HEK293 (cell line): ENCODE measurements at regions not wholly inside any gene's neighbourhood (a gene's known extent, or its start where the extent isn't known, plus 50 kb on each side); places are given as distances from the start of the nearest gene placed in this dataset.

ENCODE experiments used
- CTCF ChIA-PET: fragments of 350-600 bp; formaldehyde crosslinking; extraction: SDS; loops from one replicate; lab custom pipeline; 2021; ENCODE audit warnings: antibody characterized with exemption; lab: Yijun Ruan, JAX
- POLR2A ChIA-PET: fragments of 300-600 bp; formaldehyde crosslinking; extraction: SDS; loops from one replicate; lab custom pipeline; 2020; ENCODE audit warnings: antibody characterized with exemption, inconsistent platforms; lab: Yijun Ruan, JAX
- H3K27ac ChIP-seq: fragments of 200-500 bp; sonication (Bioruptor generic); 2 replicates; pipeline ENCODE4 v1.5.1; 2014; ENCODE audit warnings: low read depth, low read length, control low read depth, inconsistent platforms; ENCODE audit errors: extremely low read depth
- H3K36me3 ChIP-seq, 2 experiments: fragments of 200-500 bp in 1 of 2; sonication (Bioruptor generic) in 1 of 2; 1 replicate in 1 of 2; 2 replicates in 1 of 2; pipeline ENCODE4 v1.5.1; 2014 to 2017; ENCODE audit warnings: inconsistent platforms in 2 of 2, low read length in 2 of 2; ENCODE audit not compliant: control insufficient read depth in 2 of 2, insufficient read depth in 1 of 2
- H3K4me1 ChIP-seq: fragments of 200-500 bp; sonication (Bioruptor generic); 2 replicates; pipeline ENCODE4 v1.5.1; 2014; ENCODE audit warnings: mild to moderate bottlenecking, low read length, inconsistent platforms; ENCODE audit not compliant: control insufficient read depth, insufficient read depth
- H3K4me3 ChIP-seq: 2 replicates; pipeline ENCODE4 v1.5.1; 2011; ENCODE audit warnings: low read depth, mild to moderate bottlenecking, control low read depth, low read length, moderate library complexity
- H3K9me3 ChIP-seq: fragments of 200-500 bp; sonication (Bioruptor generic); 2 replicates; pipeline ENCODE4 v1.5.1; 2014; ENCODE audit warnings: low read depth, low read length, inconsistent platforms; ENCODE audit not compliant: control insufficient read depth, insufficient read depth
- BCL11B ChIP-seq: fragments of 450-650 bp; formaldehyde crosslinking; IDR thresholded peaks from 2 replicates; pipeline ENCODE4 v1.5.1; 2016; ENCODE audit warnings: low read depth, missing biosample characterization, missing genetic modification characterization
- KLF9 ChIP-seq: fragments of 450-650 bp; formaldehyde crosslinking; IDR thresholded peaks from 2 replicates; pipeline ENCODE4 v1.5.1; 2016; ENCODE audit warnings: missing biosample characterization, missing genetic modification characterization, low read depth
- REPIN1 ChIP-seq: fragments of 450-650 bp; formaldehyde crosslinking; IDR thresholded peaks from 2 replicates; pipeline ENCODE4 v1.5.1; 2017; ENCODE audit warnings: missing biosample characterization, missing genetic modification characterization, low read depth
- SALL2 ChIP-seq: fragments of 450-650 bp; formaldehyde crosslinking; IDR thresholded peaks from 2 replicates; pipeline ENCODE4 v1.5.0; 2017; ENCODE audit warnings: missing biosample characterization, mild to moderate bottlenecking, missing genetic modification characterization, borderline replicate concordance
- SCRT2 ChIP-seq: fragments of 450-650 bp; formaldehyde crosslinking; IDR thresholded peaks from 2 replicates; pipeline ENCODE4 v1.5.1; 2016; ENCODE audit warnings: missing biosample characterization, missing genetic modification characterization
- ZBTB7A ChIP-seq: fragments of 450-650 bp; formaldehyde crosslinking; IDR thresholded peaks from 2 replicates; pipeline ENCODE4 v1.5.1; 2016; ENCODE audit warnings: low read depth, missing biosample characterization, missing genetic modification characterization
- ZNF2 ChIP-seq: fragments of 450-650 bp; formaldehyde crosslinking; IDR thresholded peaks from 2 replicates; pipeline ENCODE4 v1.5.1; 2016; ENCODE audit warnings: missing biosample characterization, missing genetic modification characterization
- ZNF221 ChIP-seq: fragments of 450-650 bp; formaldehyde crosslinking; IDR thresholded peaks from 2 replicates; pipeline ENCODE4 v1.5.1; 2017; ENCODE audit warnings: missing biosample characterization, missing genetic modification characterization, borderline replicate concordance
- ZNF48 ChIP-seq: fragments of 450-650 bp; formaldehyde crosslinking; IDR thresholded peaks from 2 replicates; pipeline ENCODE4 v1.5.1; 2016; ENCODE audit warnings: missing biosample characterization, missing genetic modification characterization
- ZNF561 ChIP-seq: fragments of 450-650 bp; IDR thresholded peaks from 2 replicates; pipeline ENCODE4 v1.5.1; 2018; ENCODE audit warnings: missing biosample characterization, missing genetic modification characterization, borderline replicate concordance
- ZNF626 ChIP-seq: fragments of 450-650 bp; sonication (Bioruptor Pico); formaldehyde crosslinking; IDR thresholded peaks from 2 replicates; pipeline ENCODE4 v1.5.1; 2018; ENCODE audit warnings: missing biosample characterization, missing genetic modification characterization, inconsistent platforms
- ZNF747 ChIP-seq: fragments of 450-650 bp; formaldehyde crosslinking; IDR thresholded peaks from 2 replicates; pipeline ENCODE4 v1.5.1; 2016; ENCODE audit warnings: missing biosample characterization, missing genetic modification characterization
- ZNF777 ChIP-seq: fragments of 450-650 bp; formaldehyde crosslinking; IDR thresholded peaks from 2 replicates; pipeline ENCODE4 v1.5.1; 2017; ENCODE audit warnings: missing biosample characterization, missing genetic modification characterization, borderline replicate concordance
- ZNF830 ChIP-seq: fragments of 450-650 bp; IDR thresholded peaks from 2 replicates; pipeline ENCODE4 v1.5.0; 2018; ENCODE audit warnings: missing biosample characterization, missing genetic modification characterization, low read depth, mild to moderate bottlenecking, moderate library complexity
- ZNF837 ChIP-seq: fragments of 450-650 bp; formaldehyde crosslinking; IDR thresholded peaks from 2 replicates; pipeline ENCODE4 v1.5.1; 2016; ENCODE audit warnings: missing biosample characterization, missing genetic modification characterization
- TF ChIP-seq, protein P1 (sequence below): fragments of 450-650 bp; formaldehyde crosslinking; optimal IDR thresholded peaks from 2 replicates; pipeline ENCODE3; 2016; ENCODE audit warnings: missing biosample characterization, mild to moderate bottlenecking, missing genetic modification characterization
- TF ChIP-seq, protein P2 (sequence below): fragments of 450-650 bp; formaldehyde crosslinking; IDR thresholded peaks from 2 replicates; pipeline ENCODE4 v1.5.1; 2016; ENCODE audit warnings: missing biosample characterization, missing genetic modification characterization, borderline replicate concordance
- TF ChIP-seq, protein P3 (sequence below): fragments of 450-650 bp; formaldehyde crosslinking; IDR thresholded peaks from 2 replicates; pipeline ENCODE4 v1.5.1; 2016; ENCODE audit warnings: missing biosample characterization, missing genetic modification characterization
- TF ChIP-seq, protein P4 (sequence below): fragments of 450-650 bp; formaldehyde crosslinking; IDR thresholded peaks from 2 replicates; pipeline ENCODE4 v1.5.1; 2016; ENCODE audit warnings: missing biosample characterization, missing genetic modification characterization

DNA sequence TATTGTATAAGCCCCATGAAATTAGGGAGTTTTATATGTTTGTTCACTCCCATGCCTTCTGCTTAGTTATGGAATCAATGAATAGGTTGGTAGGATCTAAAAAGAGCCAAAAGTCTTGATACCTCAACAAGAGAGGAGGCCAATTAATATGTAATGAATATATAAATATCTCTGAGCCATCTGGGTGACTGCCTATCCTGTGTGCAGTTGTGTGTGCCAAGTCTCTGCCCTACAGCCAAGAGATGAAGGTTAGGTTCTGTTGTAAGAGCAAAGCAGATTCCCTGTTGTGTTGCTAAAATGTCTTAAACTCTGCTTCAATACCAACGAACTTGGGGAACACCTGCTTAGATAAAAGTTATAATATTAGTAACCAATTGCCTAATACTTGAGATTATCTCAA, 61.8 kb upstream of the GORAB start:
- ChIA-PET CTCF (no interaction called here), POLR2A (no interaction called here)
- TF ChIP-seq, protein P1, sequence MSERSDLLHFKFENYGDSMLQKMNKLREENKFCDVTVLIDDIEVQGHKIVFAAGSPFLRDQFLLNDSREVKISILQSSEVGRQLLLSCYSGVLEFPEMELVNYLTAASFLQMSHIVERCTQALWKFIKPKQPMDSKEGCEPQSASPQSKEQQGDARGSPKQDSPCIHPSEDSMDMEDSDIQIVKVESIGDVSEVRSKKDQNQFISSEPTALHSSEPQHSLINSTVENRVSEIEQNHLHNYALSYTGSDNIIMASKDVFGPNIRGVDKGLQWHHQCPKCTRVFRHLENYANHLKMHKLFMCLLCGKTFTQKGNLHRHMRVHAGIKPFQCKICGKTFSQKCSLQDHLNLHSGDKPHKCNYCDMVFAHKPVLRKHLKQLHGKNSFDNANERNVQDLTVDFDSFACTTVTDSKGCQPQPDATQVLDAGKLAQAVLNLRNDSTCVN (tag by site-specific recombination) = no peak
- TF ChIP-seq ZNF777 (tag by site-specific recombination) (no peak), ZNF830 (tag by site-specific recombination) (no peak), REPIN1 (tag by site-specific recombination) (no peak), ZNF221 (no peak), ZNF747 (no peak), SCRT2 (tag by site-specific recombination) (no peak), ZNF837 (tag by site-specific recombination) (no peak), ZNF48 (tag by site-specific recombination) (no peak), BCL11B (tag by site-specific recombination) (no peak), ZBTB7A (tag by site-specific recombination) (no peak), ZNF2 (tag by site-specific recombination) (no peak)
- TF ChIP-seq, protein P2, sequence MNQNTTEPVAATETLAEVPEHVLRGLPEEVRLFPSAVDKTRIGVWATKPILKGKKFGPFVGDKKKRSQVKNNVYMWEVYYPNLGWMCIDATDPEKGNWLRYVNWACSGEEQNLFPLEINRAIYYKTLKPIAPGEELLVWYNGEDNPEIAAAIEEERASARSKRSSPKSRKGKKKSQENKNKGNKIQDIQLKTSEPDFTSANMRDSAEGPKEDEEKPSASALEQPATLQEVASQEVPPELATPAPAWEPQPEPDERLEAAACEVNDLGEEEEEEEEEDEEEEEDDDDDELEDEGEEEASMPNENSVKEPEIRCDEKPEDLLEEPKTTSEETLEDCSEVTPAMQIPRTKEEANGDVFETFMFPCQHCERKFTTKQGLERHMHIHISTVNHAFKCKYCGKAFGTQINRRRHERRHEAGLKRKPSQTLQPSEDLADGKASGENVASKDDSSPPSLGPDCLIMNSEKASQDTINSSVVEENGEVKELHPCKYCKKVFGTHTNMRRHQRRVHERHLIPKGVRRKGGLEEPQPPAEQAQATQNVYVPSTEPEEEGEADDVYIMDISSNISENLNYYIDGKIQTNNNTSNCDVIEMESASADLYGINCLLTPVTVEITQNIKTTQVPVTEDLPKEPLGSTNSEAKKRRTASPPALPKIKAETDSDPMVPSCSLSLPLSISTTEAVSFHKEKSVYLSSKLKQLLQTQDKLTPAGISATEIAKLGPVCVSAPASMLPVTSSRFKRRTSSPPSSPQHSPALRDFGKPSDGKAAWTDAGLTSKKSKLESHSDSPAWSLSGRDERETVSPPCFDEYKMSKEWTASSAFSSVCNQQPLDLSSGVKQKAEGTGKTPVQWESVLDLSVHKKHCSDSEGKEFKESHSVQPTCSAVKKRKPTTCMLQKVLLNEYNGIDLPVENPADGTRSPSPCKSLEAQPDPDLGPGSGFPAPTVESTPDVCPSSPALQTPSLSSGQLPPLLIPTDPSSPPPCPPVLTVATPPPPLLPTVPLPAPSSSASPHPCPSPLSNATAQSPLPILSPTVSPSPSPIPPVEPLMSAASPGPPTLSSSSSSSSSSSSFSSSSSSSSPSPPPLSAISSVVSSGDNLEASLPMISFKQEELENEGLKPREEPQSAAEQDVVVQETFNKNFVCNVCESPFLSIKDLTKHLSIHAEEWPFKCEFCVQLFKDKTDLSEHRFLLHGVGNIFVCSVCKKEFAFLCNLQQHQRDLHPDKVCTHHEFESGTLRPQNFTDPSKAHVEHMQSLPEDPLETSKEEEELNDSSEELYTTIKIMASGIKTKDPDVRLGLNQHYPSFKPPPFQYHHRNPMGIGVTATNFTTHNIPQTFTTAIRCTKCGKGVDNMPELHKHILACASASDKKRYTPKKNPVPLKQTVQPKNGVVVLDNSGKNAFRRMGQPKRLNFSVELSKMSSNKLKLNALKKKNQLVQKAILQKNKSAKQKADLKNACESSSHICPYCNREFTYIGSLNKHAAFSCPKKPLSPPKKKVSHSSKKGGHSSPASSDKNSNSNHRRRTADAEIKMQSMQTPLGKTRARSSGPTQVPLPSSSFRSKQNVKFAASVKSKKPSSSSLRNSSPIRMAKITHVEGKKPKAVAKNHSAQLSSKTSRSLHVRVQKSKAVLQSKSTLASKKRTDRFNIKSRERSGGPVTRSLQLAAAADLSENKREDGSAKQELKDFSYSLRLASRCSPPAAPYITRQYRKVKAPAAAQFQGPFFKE (tag by site-specific recombination) = no peak
- no peaks in the 10 kb centered on the region for H3K9me3 ChIP-seq
- no peak overlapping the region for H3K27ac ChIP-seq
- H3K4me1 ChIP-seq = no peaks in the 10 kb centered on the region
- no peaks in the 10 kb centered on the region for H3K36me3 ChIP-seq
- H3K4me3 ChIP-seq = no peak overlapping the region

DNA sequence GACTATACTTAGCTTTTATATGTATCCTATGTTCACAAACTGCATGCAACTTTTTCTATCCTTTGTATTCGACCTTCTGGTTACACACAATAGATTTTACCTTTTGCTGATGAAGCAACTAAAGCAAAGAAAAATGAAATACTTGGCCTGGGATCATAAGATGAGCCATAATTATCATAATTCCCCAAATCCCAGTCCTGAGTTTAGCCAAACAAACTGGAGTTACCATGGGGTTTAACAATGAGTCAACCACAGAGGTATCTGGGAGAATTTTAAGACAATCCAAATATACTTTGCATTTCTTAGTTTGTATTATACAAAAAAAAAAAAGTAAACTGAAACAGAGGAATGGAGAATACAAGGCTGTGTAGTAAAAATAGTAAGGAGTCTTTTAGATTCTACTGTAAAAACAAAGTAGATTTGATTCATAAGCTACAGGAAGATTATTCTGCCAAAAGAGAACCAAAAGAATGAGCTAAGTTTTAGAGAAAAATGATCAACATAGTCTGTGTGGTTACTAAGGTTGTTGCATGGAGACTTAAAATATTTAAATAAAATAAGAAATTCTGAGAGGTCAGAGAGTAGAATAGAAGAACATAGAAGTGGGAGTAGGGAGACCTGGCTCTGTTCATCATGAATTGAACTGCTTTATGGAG, 60.4 kb upstream of the GORAB start:
- CTCF ChIA-PET = interaction anchor here (0.6 kb wide), 1 partner anchor 920 kb away, joined by 3 read pairs; no protein-coding TSS in a partner anchor

DNA sequence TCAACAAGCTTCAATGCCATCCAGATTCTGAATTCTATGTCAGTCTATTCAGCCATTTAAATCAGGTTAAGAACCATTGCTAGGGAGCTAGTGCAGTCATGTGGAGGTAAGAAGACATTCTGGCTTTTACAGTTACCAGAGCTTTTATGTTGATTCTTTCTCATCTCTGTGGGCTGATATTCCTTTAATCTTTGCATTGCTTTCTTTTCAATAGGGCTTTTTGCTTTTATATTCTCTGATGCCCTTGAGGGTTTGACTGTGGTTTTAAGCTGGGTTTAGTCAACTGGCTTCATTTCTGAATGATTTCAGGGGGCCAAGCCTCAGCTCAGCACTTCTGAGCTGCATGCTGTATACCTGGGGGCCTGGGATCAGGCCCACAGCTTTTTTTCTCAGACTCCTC, 51.0 kb upstream of the GORAB start:
- Histone ChIP-seq H3K9me3 (no peaks in the 10 kb centered on the region), H3K4me3 (no peak overlapping the region), H3K4me1 (no peaks in the 10 kb centered on the region), H3K36me3 (no peaks in the 10 kb centered on the region), H3K27ac (no peak overlapping the region)
- ChIA-PET POLR2A (no interaction called here), CTCF (interaction anchor here (0.5 to 1.1 kb wide), 3 partner anchors 10 to 1051 kb away, joined by 3 to 7 read pairs (median 6); no protein-coding TSS in a partner anchor)
- TF ChIP-seq, protein P3, sequence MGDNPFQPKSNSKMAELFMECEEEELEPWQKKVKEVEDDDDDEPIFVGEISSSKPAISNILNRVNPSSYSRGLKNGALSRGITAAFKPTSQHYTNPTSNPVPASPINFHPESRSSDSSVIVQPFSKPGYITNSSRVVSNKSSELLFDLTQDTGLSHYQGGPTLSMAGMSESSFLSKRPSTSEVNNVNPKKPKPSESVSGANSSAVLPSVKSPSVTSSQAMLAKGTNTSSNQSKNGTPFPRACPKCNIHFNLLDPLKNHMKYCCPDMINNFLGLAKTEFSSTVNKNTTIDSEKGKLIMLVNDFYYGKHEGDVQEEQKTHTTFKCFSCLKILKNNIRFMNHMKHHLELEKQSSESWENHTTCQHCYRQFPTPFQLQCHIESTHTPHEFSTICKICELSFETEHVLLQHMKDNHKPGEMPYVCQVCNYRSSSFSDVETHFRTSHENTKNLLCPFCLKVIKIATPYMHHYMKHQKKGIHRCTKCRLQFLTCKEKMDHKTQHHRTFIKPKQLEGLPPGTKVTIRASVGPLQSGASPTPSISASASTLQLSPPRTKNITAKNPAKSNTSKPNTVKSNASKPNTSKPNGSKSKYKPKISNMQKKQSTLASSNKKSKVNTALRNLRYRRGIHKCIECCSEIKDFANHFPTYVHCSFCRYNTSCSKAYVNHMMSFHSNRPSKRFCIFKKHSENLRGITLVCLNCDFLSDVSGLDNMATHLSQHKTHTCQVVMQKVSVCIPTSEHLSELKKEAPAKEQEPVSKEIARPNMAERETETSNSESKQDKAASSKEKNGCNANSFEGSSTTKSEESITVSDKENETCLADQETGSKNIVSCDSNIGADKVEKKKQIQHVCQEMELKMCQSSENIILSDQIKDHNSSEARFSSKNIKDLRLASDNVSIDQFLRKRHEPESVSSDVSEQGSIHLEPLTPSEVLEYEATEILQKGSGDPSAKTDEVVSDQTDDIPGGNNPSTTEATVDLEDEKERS = no peak
- TF ChIP-seq ZNF561 (tag by site-specific recombination) = no peak
- no peak for TF ChIP-seq KLF9 (tag by site-specific recombination)
- TF ChIP-seq, protein P4, sequence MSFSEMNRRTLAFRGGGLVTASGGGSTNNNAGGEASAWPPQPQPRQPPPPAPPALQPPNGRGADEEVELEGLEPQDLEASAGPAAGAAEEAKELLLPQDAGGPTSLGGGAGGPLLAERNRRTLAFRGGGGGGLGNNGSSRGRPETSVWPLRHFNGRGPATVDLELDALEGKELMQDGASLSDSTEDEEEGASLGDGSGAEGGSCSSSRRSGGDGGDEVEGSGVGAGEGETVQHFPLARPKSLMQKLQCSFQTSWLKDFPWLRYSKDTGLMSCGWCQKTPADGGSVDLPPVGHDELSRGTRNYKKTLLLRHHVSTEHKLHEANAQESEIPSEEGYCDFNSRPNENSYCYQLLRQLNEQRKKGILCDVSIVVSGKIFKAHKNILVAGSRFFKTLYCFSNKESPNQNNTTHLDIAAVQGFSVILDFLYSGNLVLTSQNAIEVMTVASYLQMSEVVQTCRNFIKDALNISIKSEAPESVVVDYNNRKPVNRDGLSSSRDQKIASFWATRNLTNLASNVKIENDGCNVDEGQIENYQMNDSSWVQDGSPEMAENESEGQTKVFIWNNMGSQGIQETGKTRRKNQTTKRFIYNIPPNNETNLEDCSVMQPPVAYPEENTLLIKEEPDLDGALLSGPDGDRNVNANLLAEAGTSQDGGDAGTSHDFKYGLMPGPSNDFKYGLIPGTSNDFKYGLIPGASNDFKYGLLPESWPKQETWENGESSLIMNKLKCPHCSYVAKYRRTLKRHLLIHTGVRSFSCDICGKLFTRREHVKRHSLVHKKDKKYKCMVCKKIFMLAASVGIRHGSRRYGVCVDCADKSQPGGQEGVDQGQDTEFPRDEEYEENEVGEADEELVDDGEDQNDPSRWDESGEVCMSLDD = no peak
- TF ChIP-seq ZNF626 (tag by site-specific recombination) = no peak

More for the DNA sequence above, 60.4 kb upstream of the GORAB start:
- Histone ChIP-seq H3K4me3 (no peak overlapping the region), H3K9me3 (no peaks in the 10 kb centered on the region), H3K27ac (no peak overlapping the region), H3K4me1 (no peaks in the 10 kb centered on the region), H3K36me3 (no peaks in the 10 kb centered on the region)
- TF ChIP-seq SALL2 = no peak
- POLR2A ChIA-PET = no interaction called here
